Mesodermal cell (in vitro differentiated cells): ENCODE measurements at regions not wholly inside any gene's neighbourhood (a gene's known extent, or its start where the extent isn't known, plus 50 kb on each side); places are given as distances from the start of the nearest gene placed in this dataset.
"Not testable (repeated sequence)": the region's sequence is repeated elsewhere in the genome, so short reads cannot be mapped to it uniquely, and the experiment has no call there.

ENCODE experiments used
- H3K27ac ChIP-seq: 2 replicates; pipeline ENCODE4 v1.7.0; 2013; ENCODE audit warnings: mild to moderate bottlenecking, low read depth, low read length, moderate library complexity; ENCODE audit not compliant: severe bottlenecking
- H3K36me3 ChIP-seq: 2 replicates; pipeline ENCODE4 v1.7.1; 2013; ENCODE audit warnings: mild to moderate bottlenecking, low read length, moderate library complexity; ENCODE audit not compliant: control insufficient read depth, insufficient read depth
- H3K4me1 ChIP-seq: one replicate; pipeline ENCODE4 v1.7.1; 2013; ENCODE audit warnings: mild to moderate bottlenecking, low read length; ENCODE audit not compliant: insufficient read depth, control insufficient read depth, poor library complexity, severe bottlenecking
- H3K4me3 ChIP-seq: 2 replicates; pipeline ENCODE4 v1.7.0; 2013; ENCODE audit warnings: low read length, control low read depth, mild to moderate bottlenecking; ENCODE audit not compliant: insufficient read depth, poor library complexity, severe bottlenecking; ENCODE audit errors: extremely low read depth
- H3K9me3 ChIP-seq: 2 replicates; pipeline ENCODE4 v1.7.1; 2013; ENCODE audit warnings: mild to moderate bottlenecking, low read length, moderate library complexity; ENCODE audit not compliant: control insufficient read depth
- WGBS, 2 experiments: methylation state at CpG; one replicate each; pipeline ENCODE4 v1.1.5; 2013; ENCODE audit warnings: missing lambda C conversion rate in 2 of 2; ENCODE audit not compliant: insufficient coverage in 2 of 2; 5-methylcytosine and 5-hydroxymethylcytosine counted together

DNA sequence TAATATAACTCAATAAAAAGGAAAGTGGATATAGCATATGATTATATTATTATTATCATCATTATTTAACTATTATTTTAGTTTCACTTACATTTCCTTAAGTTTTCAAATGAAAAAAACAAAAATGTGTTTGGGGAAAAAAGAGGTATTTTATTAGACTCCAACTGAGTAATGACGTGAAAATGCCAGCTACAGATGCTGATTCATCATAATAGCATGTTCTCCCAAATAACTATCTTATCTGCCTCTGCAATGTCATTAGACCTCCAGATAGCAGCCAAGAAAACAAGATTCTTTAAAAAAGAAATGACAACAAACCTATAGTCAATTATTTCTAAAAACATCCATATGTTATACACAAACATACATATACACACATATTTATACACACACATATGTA, 1071.9 kb upstream of the TMPRSS15 start:
- WGBS, 2 experiments: no CpG with 5 or more reads among the region's 1 CpG
- Histone ChIP-seq H3K36me3 (no peaks in the 10 kb centered on the region), H3K27ac (no peak overlapping the region), H3K4me3 (no peak overlapping the region), H3K9me3 (peaks cover 5% of the 10 kb centered on the region), H3K4me1 (no peaks in the 10 kb centered on the region)

DNA sequence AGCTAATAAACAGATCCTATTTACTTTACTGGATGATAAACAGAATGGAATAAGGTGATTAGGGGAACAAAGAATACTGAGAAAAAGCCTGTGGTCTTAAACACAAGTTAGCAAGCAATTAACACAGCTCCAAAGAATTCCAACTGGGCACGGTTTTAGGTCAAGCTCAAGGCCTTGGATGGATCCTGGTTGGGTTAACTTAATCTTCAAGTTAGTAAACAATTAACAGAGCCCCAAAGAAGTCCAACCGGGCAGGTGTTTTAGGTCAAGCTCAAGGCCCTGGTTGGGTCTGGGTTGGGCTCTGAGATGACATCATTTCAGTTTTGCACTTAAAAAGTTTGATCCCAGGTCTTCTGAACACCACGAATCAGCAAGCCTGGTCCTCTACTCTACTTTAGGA, 1086.3 kb upstream of the TMPRSS15 start:
- Histone ChIP-seq H3K27ac (no peak overlapping the region), H3K4me3 (no peak overlapping the region), H3K9me3 (no peaks in the 10 kb centered on the region), H3K36me3 (no peaks in the 10 kb centered on the region), H3K4me1 (no peaks in the 10 kb centered on the region)
- 79 to 86% methylated on average over 2 of the region's 3 CpGs for WGBS, 2 experiments

DNA sequence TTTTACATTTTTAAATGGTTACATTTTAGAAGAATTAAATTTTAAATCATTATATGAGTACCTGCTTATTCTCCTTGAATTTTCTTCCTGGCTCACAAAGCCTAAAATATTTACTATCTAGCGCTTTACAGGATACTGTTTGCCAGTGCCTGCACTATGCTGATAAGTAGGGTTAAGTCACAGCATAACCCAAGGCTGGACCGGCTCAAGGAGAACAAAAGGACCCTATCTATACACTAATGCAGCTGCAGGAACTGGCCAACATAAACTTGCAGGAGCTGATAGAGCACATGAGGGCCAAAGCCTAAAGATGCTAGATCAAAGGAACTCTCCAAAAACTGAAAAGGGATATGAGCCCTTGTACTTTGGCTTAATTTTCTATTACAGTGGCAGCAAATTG, 1086.9 kb upstream of the TMPRSS15 start:
- Histone ChIP-seq H3K9me3 (no peaks in the 10 kb centered on the region), H3K27ac (no peak overlapping the region), H3K36me3 (no peaks in the 10 kb centered on the region), H3K4me3 (no peak overlapping the region), H3K4me1 (no peaks in the 10 kb centered on the region)
- 80% methylated on average over 1 of the region's 2 CpGs; no CpG with 5 or more reads in 1 of the 2 experiments for WGBS, 2 experiments

DNA sequence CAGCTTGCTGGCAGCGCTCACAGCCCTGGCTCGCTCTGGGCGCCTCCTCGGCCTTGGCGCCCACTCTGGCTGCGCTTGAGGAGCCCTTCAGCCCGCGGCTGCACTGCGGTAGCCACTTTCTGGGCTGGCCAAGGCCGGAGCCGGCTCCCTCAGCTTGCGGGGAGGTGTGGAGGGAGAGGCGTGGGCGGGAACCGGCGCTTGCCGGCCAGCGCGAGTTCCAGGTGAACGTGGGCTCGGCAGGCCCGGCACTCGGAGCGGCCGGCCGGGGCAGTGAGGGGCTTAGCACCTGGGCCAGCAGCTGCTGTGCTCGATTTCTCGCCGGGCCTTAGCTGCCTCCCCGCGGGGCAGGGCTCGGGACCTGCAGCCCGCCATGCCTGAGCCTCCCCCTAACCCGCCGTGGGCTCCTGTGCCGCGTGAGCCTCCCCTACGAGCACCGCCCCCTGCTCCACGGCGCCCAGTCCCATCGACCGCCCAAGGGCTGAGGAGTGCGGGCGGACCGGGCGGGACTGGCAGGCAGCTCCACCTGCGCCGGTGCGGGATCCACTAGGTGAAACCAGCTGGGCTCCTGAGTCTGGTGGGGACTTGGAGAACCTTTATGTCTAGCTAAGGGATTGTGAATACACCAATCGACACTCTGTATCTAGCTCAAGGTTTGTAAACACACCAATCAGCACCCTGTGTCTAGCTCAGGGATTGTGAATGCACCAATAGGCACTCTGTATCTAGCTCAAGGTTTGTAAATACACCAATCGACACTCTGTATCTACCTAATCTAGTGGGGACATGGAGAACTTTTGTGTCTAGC, 1090.1 kb upstream of the TMPRSS15 start:
- not testable (repeated sequence) for H3K9me3 ChIP-seq, H3K27ac ChIP-seq, H3K36me3 ChIP-seq, H3K4me3 ChIP-seq, H3K4me1 ChIP-seq
- 95 to 96% methylated on average over 28 to 41 of the region's 52 CpGs for WGBS, 2 experiments

GRCh38 chr21:19501115-19501514, 1097.5 kb upstream of the TMPRSS15 start:
- H3K4me1 ChIP-seq: no peaks in the 10 kb centered on the region
- H3K9me3 ChIP-seq: no peaks in the 10 kb centered on the region
- H3K4me3 ChIP-seq: no peak overlapping the region
- 67 to 100% methylated on average over 1 to 2 of the region's 3 CpGs for WGBS, 2 experiments
- no peaks in the 10 kb centered on the region for H3K36me3 ChIP-seq
- H3K27ac ChIP-seq: no peak overlapping the region

- WGBS, 2 experiments: 83% methylated on average over 1 of the region's 3 CpGs; no CpG with 5 or more reads in 1 of the 2 experiments
- Histone ChIP-seq H3K9me3 (no peaks in the 10 kb centered on the region), H3K4me3 (no peak overlapping the region), H3K4me1 (no peaks in the 10 kb centered on the region), H3K36me3 (no peaks in the 10 kb centered on the region), H3K27ac (no peak overlapping the region)
Observed at GRCh38 chr21:19507682-19508260, 1104.2 kb upstream of the TMPRSS15 start.

DNA sequence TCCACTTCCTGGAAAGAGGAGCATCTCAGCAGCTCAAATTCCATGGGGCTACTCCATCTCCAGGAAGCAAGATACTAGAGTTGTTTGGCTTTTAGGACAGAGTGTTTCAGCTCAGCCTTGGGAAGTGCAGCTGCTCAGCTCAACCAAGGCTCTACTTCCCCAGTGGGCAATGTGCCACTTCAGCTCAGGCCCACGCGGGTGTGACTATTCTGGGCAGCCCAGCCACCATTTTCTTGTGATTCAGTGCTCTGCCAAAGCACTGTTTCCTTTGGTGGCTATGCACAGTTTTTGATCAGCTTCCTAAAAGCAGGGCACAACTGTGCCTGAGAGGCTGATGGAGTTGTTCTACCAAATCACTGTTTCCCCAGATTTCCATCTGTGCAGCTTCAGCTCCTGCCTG, 1104.9 kb upstream of the TMPRSS15 start:
- Histone ChIP-seq H3K36me3 (no peaks in the 10 kb centered on the region), H3K4me3 (no peak overlapping the region), H3K9me3 (no peaks in the 10 kb centered on the region), H3K27ac (no peak overlapping the region), H3K4me1 (no peaks in the 10 kb centered on the region)
- WGBS, 2 experiments: 100% methylated on average over 2 of the region's 2 CpGs

DNA sequence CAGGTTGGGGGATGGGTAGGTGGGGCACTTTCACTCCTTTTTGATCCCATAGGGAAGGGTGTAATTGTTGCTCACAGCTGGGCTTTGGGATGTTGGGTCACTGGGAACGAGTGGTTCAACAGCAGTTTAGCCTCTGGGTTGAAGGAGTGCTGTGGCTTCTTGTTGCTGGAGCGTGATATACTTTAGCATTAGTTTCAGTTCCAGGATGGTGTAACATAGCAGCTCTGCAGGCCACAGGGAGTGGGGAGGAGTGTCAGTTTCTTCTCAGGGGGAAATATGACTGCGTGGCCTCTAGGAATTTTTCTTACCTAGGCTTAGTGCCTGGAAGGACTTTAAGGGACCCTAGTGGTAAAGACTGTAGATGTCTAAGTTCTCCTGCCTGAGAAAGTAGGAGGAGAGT, 1105.3 kb upstream of the TMPRSS15 start:
- no peak overlapping the region for H3K4me3 ChIP-seq
- no peak overlapping the region for H3K27ac ChIP-seq
- no peaks in the 10 kb centered on the region for H3K4me1 ChIP-seq
- no peaks in the 10 kb centered on the region for H3K9me3 ChIP-seq
- H3K36me3 ChIP-seq: no peaks in the 10 kb centered on the region
- WGBS, 2 experiments: 75 to 89% methylated on average over 1 to 2 of the region's 3 CpGs

DNA sequence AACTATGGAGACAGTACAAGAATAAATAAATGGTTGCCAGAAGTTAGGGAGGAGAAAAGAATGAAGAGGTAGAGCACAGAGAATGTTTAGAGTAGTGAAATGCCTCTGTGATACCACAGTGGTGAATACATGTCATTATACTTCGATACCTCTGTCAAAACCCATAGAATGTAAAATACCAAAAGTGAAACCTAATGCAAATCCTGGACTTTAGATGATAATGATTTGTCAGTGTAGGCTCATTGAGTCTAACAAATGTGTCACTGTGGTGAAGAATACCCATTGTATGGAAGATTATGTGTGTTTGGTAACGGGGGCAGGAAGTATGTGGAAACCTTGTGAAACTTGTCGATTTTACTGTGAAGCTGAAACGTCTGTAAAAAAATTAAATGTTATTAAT, 1106.5 kb upstream of the TMPRSS15 start:
- H3K4me1 ChIP-seq: no peaks in the 10 kb centered on the region
- H3K27ac ChIP-seq: no peak overlapping the region
- no CpG with 5 or more reads among the region's 4 CpGs for WGBS, 2 experiments

DNA sequence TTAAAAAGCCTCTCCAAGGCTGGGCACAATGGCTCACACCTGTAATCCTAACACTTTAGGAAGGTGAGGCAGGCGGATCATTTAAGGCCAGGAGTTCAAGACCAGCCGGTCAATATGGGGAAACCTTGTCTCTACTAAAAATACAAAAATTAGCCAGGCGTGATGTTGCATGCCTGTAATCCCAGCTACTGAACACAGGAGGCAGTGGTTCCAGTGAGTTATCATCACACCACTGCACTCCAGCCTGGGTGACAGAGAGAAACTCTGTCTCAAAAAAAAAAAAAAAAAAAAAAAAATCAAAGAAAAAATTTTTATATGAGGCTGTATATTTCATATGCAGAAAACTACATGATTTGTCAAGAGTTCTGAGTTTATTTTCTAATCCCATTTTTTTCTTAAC, 1107.1 kb upstream of the TMPRSS15 start:
- no peak overlapping the region for H3K27ac ChIP-seq
- H3K4me3 ChIP-seq: no peak overlapping the region
- H3K36me3 ChIP-seq: no peaks in the 10 kb centered on the region
- H3K9me3 ChIP-seq: no peaks in the 10 kb centered on the region
- H3K4me1 ChIP-seq: no peaks in the 10 kb centered on the region
- WGBS, 2 experiments: 80 to 88% methylated on average over 1 to 3 of the region's 3 CpGs

More for the DNA sequence above, 1106.5 kb upstream of the TMPRSS15 start:
- Histone ChIP-seq H3K9me3 (no peaks in the 10 kb centered on the region), H3K4me3 (no peak overlapping the region), H3K36me3 (no peaks in the 10 kb centered on the region)

- Histone ChIP-seq H3K4me1 (no peaks in the 10 kb centered on the region), H3K4me3 (no peak overlapping the region), H3K27ac (no peak overlapping the region), H3K9me3 (no peaks in the 10 kb centered on the region), H3K36me3 (no peaks in the 10 kb centered on the region)
- no CpG with 5 or more reads among the region's 1 CpG for WGBS, 2 experiments
Observed at GRCh38 chr21:19522381-19522780, 1118.8 kb upstream of the TMPRSS15 start.
